ENCODE measurements at regions not wholly inside any gene's neighbourhood (a gene's known extent, or its start where the extent isn't known, plus 50 kb on each side); places are given as distances from the start of the nearest gene placed in this dataset.

- intact Hi-C loops (cut with DNase I), result no loop called here
- no peaks in the 10 kb centered on the region for H3K4me1 ChIP-seq
- H3K27ac ChIP-seq, result no peak overlapping the region
- WGBS, 2 donors, result 59 to 82% methylated on average over 8 of the region's 8 CpGs
- no peak overlapping the region for H3K4me3 ChIP-seq
- no peak for FAIRE-seq
- DNase-seq, result no peak
- peaks cover 0 to 4% (median 0%) of the 10 kb centered on the region in 4 donors for H3K9me3 ChIP-seq
- TF ChIP-seq CTCF (IDR thresholded peaks at IDR 0.05), result no peak
- no peaks in the 10 kb centered on the region for H3K36me3 ChIP-seq
- H3K27me3 ChIP-seq, result no peaks in the 10 kb centered on the region
- ATAC-seq, result no peak
Measured at GRCh38 chr11:41842673-41843072, 383.2 kb upstream of the LRRC4C start.

- 40 to 53% methylated on average over 3 of the region's 3 CpGs for WGBS, 2 donors
- no peaks in the 10 kb centered on the region for H3K27me3 ChIP-seq
- H3K4me1 ChIP-seq, result no peaks in the 10 kb centered on the region
- DNase-seq, result no peak
- H3K27ac ChIP-seq, result no peak overlapping the region
- H3K36me3 ChIP-seq, result no peaks in the 10 kb centered on the region
- no peak for TF ChIP-seq CTCF (IDR thresholded peaks at IDR 0.05)
- intact Hi-C loops (cut with DNase I), result no loop called here
- ATAC-seq, result no peak
- no peaks in the 10 kb centered on the region for H3K9me3 ChIP-seq
- FAIRE-seq, result no peak
- H3K4me3 ChIP-seq, result no peak overlapping the region
Measured at GRCh38 chr11:41845066-41845465, 385.6 kb upstream of the LRRC4C start.

GRCh38 chr11:41848349-41848748 lies 388.9 kb upstream of the LRRC4C start:
- TF ChIP-seq CTCF (IDR thresholded peaks at IDR 0.05), result no peak
- ATAC-seq, result no peak
- FAIRE-seq, result no peak

GRCh38 chr11:41849250-41849649 lies 389.8 kb upstream of the LRRC4C start:
- no peak for TF ChIP-seq CTCF (IDR thresholded peaks at IDR 0.05)

More at GRCh38 chr11:41848349-41848748, 388.9 kb upstream of the LRRC4C start:
- DNase-seq, result no peak
- no peak overlapping the region for H3K4me3 ChIP-seq
- intact Hi-C loops (cut with DNase I), result no loop called here
- H3K27me3 ChIP-seq, result no peaks in the 10 kb centered on the region
- WGBS, 2 donors, result 21 to 22% methylated on average over 3 of the region's 3 CpGs
- H3K9me3 ChIP-seq, result no peaks in the 10 kb centered on the region
- no peaks in the 10 kb centered on the region for H3K36me3 ChIP-seq
- no peaks in the 10 kb centered on the region for H3K4me1 ChIP-seq
- H3K27ac ChIP-seq, result no peak overlapping the region

GRCh38 chr11:41851743-41852142 lies 392.3 kb upstream of the LRRC4C start:
- Histone ChIP-seq H3K4me3 (no peak overlapping the region), H3K4me1 (no peaks in the 10 kb centered on the region), H3K9me3 (no peaks in the 10 kb centered on the region), H3K27me3 (no peaks in the 10 kb centered on the region), H3K36me3 (no peaks in the 10 kb centered on the region), H3K27ac (no peak overlapping the region)
- FAIRE-seq, result no peak
- no peak for ATAC-seq
- TF ChIP-seq CTCF (IDR thresholded peaks at IDR 0.05), result no peak
- intact Hi-C loops (cut with DNase I), result no loop called here
- no peak for DNase-seq

More at GRCh38 chr11:41849250-41849649, 389.8 kb upstream of the LRRC4C start:
- H3K27me3 ChIP-seq, result no peaks in the 10 kb centered on the region
- no peak for FAIRE-seq
- H3K4me1 ChIP-seq, result no peaks in the 10 kb centered on the region
- no peaks in the 10 kb centered on the region for H3K9me3 ChIP-seq
- no peak for ATAC-seq
- no peak for DNase-seq
- no peaks in the 10 kb centered on the region for H3K36me3 ChIP-seq
- no peak overlapping the region for H3K27ac ChIP-seq
- 62 to 78% methylated on average over 1 of the region's 1 CpG for WGBS, 2 donors
- H3K4me3 ChIP-seq, result no peak overlapping the region
- intact Hi-C loops (cut with DNase I), result no loop called here
